ENCODE measurements at regions not wholly inside any gene's neighbourhood (a gene's known extent, or its start where the extent isn't known, plus 50 kb on each side); places are given as distances from the start of the nearest gene placed in this dataset.

DNA sequence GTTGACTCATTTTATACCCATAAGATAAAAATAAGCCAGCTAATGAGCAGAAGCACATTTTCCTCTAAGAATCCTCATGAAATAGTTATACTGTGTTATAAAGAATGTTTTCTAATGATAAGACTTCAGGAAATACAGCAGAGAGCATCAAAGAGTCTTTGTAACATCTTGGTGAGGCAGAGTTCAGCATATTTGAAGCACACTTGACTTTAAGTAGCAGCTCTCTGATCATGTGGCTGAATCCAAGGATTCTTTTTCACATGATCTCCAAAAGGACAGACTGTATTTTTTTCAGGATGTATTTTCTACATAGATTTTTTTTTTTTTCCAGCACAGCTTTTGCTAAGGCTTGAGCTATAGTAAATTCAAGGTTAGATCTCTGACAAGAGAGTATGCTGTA lies 195.1 kb downstream of the SI start:
- TF ChIP-seq EZH2phosphoT487 (IDR thresholded peaks at IDR 0.05; ENCODE audit: borderline replicate concordance, low read length) = no peak
- TF ChIP-seq, protein P1, sequence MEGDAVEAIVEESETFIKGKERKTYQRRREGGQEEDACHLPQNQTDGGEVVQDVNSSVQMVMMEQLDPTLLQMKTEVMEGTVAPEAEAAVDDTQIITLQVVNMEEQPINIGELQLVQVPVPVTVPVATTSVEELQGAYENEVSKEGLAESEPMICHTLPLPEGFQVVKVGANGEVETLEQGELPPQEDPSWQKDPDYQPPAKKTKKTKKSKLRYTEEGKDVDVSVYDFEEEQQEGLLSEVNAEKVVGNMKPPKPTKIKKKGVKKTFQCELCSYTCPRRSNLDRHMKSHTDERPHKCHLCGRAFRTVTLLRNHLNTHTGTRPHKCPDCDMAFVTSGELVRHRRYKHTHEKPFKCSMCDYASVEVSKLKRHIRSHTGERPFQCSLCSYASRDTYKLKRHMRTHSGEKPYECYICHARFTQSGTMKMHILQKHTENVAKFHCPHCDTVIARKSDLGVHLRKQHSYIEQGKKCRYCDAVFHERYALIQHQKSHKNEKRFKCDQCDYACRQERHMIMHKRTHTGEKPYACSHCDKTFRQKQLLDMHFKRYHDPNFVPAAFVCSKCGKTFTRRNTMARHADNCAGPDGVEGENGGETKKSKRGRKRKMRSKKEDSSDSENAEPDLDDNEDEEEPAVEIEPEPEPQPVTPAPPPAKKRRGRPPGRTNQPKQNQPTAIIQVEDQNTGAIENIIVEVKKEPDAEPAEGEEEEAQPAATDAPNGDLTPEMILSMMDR (IDR thresholded peaks at IDR 0.05; ENCODE audit: low read depth, low read length, poor library complexity, severe bottlenecking) = no peak
- Histone ChIP-seq H3K27ac (ENCODE audit: low read depth, low read length) (no peak overlapping the region), H3K9me2 (replicated peaks; ENCODE audit: control insufficient read depth, low read length) (no peaks in the 10 kb centered on the region), H3K9me3 (ENCODE audit: control insufficient read depth, insufficient read depth, low read length) (no peaks in the 10 kb centered on the region), H3K4me3 (ENCODE audit: low read length) (no peak overlapping the region), H3K27me3 (ENCODE audit: control insufficient read depth, low read length) (no peaks in the 10 kb centered on the region), H3F3A (ENCODE audit: control insufficient read depth, insufficient read depth) (no peaks in the 10 kb centered on the region), H3K4me2 (ENCODE audit: low read length) (no peak overlapping the region), H3K79me2 (ENCODE audit: control insufficient read depth, low read length) (no peaks in the 10 kb centered on the region), H3K36me3 (ENCODE audit: control insufficient read depth, low read length) (no peaks in the 10 kb centered on the region), H3K4me1 (ENCODE audit: control insufficient read depth, low read length) (no peaks in the 10 kb centered on the region), H4K20me1 (ENCODE audit: control insufficient read depth, insufficient read depth, low read depth, low read length) (no peaks in the 10 kb centered on the region)

DNA sequence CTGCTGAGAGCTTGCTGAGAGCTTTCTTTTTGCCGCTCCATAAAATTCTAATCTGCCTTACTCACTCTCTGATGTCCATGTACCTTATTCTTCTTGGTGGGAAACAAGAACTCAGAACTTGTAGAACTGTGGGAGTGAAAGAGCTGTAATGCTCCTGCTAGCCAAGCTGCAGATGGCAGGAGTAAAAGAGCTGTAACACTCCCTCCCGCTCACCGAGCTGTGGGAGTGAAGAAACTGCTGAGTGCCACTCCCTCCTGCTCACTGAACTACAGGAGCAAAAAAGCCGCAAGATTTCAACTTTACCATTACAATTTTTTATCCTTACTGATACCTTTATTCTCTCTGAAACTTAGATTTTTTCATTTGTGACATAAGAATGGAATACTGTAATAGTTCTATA lies 199.1 kb downstream of the SI start:
- Histone ChIP-seq H3K4me2 (ENCODE audit: low read length) (no peak overlapping the region), H3K79me2 (ENCODE audit: control insufficient read depth, low read length) (no peaks in the 10 kb centered on the region), H4K20me1 (ENCODE audit: control insufficient read depth, insufficient read depth, low read depth, low read length) (no peaks in the 10 kb centered on the region), H3K36me3 (ENCODE audit: control insufficient read depth, low read length) (no peaks in the 10 kb centered on the region), H3K4me3 (ENCODE audit: low read length) (no peak overlapping the region), H3F3A (ENCODE audit: control insufficient read depth, insufficient read depth) (no peaks in the 10 kb centered on the region), H3K27ac (ENCODE audit: low read depth, low read length) (no peak overlapping the region), H3K9me3 (ENCODE audit: control insufficient read depth, insufficient read depth, low read length) (no peaks in the 10 kb centered on the region), H3K9me2 (replicated peaks; ENCODE audit: control insufficient read depth, low read length) (no peaks in the 10 kb centered on the region), H3K27me3 (ENCODE audit: control insufficient read depth, low read length) (no peaks in the 10 kb centered on the region), H3K4me1 (ENCODE audit: control insufficient read depth, low read length) (no peaks in the 10 kb centered on the region)
- TF ChIP-seq, protein P1 (IDR thresholded peaks at IDR 0.05; ENCODE audit: low read depth, low read length, poor library complexity, severe bottlenecking) = no peak
- TF ChIP-seq EZH2phosphoT487 (IDR thresholded peaks at IDR 0.05; ENCODE audit: borderline replicate concordance, low read length) = no peak

DNA sequence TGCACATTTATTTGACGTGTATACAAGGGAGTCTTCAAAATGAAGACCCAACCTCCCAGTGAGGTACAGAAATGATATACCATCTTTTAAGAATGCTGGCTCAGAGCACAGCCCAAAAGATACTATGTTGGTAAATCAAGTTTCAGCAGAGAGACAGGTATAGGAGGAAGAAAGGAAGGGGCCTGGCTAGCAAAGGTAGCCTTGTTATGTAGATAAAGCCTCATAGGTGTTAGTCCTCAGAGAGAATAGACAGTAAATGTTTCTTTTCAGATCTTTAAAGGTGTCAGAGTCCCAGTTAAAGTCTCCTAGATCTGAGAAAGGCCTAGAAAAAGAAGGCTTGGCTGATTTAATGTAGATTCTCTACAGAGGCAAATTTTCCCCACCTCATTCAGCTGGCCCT lies 213.8 kb downstream of the SI start:
- H3F3A ChIP-seq (ENCODE audit: control insufficient read depth, insufficient read depth) = no peaks in the 10 kb centered on the region
- no peaks in the 10 kb centered on the region for H3K79me2 ChIP-seq (ENCODE audit: control insufficient read depth, low read length)
- no peaks in the 10 kb centered on the region for H3K9me3 ChIP-seq (ENCODE audit: control insufficient read depth, insufficient read depth, low read length)
- H3K27ac ChIP-seq (ENCODE audit: low read depth, low read length) = no peak overlapping the region
- H3K4me1 ChIP-seq (ENCODE audit: control insufficient read depth, low read length) = no peaks in the 10 kb centered on the region
- no peak for TF ChIP-seq EZH2phosphoT487 (IDR thresholded peaks at IDR 0.05; ENCODE audit: borderline replicate concordance, low read length)
- TF ChIP-seq, protein P1 (IDR thresholded peaks at IDR 0.05; ENCODE audit: low read depth, low read length, poor library complexity, severe bottlenecking) = no peak
- H3K27me3 ChIP-seq (ENCODE audit: control insufficient read depth, low read length) = no peaks in the 10 kb centered on the region
- no peaks in the 10 kb centered on the region for H3K36me3 ChIP-seq (ENCODE audit: control insufficient read depth, low read length)
- H4K20me1 ChIP-seq (ENCODE audit: control insufficient read depth, insufficient read depth, low read depth, low read length) = no peaks in the 10 kb centered on the region
- H3K9me2 ChIP-seq (replicated peaks; ENCODE audit: control insufficient read depth, low read length) = no peaks in the 10 kb centered on the region
- no peak overlapping the region for H3K4me2 ChIP-seq (ENCODE audit: low read length)
- no peak overlapping the region for H3K4me3 ChIP-seq (ENCODE audit: low read length)

DNA sequence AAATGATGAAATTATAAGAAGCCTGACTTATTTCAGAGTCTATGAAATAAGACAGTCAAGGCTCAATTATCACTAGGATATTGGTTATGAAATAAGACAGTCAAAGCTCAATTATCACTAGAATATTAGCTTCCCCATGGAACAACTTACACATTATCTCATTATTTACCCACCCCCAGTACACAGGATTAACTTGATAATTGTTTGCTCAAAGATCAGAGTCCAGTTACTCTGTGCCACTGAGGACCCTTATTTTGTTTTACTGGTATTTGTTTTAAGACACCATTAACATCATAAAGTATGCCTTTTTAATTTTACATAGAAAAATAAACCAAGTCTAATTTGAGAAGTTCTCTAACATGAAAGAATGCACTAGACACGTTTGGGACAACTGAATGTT lies 225.4 kb downstream of the SI start:
- Histone ChIP-seq H3K36me3 (ENCODE audit: control insufficient read depth, low read length) (no peaks in the 10 kb centered on the region), H3K4me2 (ENCODE audit: low read length) (no peak overlapping the region)

More for the DNA sequence above, 225.4 kb downstream of the SI start:
- Histone ChIP-seq H4K20me1 (ENCODE audit: control insufficient read depth, insufficient read depth, low read depth, low read length) (no peaks in the 10 kb centered on the region), H3K27ac (ENCODE audit: low read depth, low read length) (no peak overlapping the region), H3K4me1 (ENCODE audit: control insufficient read depth, low read length) (no peaks in the 10 kb centered on the region), H3K27me3 (ENCODE audit: control insufficient read depth, low read length) (no peaks in the 10 kb centered on the region), H3K9me3 (ENCODE audit: control insufficient read depth, insufficient read depth, low read length) (no peaks in the 10 kb centered on the region), H3K9me2 (replicated peaks; ENCODE audit: control insufficient read depth, low read length) (no peaks in the 10 kb centered on the region), H3K4me3 (ENCODE audit: low read length) (no peak overlapping the region), H3F3A (ENCODE audit: control insufficient read depth, insufficient read depth) (no peaks in the 10 kb centered on the region), H3K79me2 (ENCODE audit: control insufficient read depth, low read length) (no peaks in the 10 kb centered on the region)
- no peak for TF ChIP-seq EZH2phosphoT487 (IDR thresholded peaks at IDR 0.05; ENCODE audit: borderline replicate concordance, low read length)
- TF ChIP-seq, protein P1 (IDR thresholded peaks at IDR 0.05; ENCODE audit: low read depth, low read length, poor library complexity, severe bottlenecking) = no peak

Data from DOHH2 (cell line).